NCI-H2196 (cell line): ENCODE measurements at regions not wholly inside any gene's neighbourhood (a gene's known extent, or its start where the extent isn't known, plus 50 kb on each side); places are given as distances from the start of the nearest gene placed in this dataset.

Source experiments
- DNase-seq: peaks from one replicate; lab custom pipeline; 2025; ENCODE audit not compliant: unreplicated experiment; lab: John Stamatoyannopoulos, UW

- no peak for DNase-seq
Observed at GRCh38 chr3:158961911-158962310, 160.1 kb downstream of the MFSD1 start.

DNA sequence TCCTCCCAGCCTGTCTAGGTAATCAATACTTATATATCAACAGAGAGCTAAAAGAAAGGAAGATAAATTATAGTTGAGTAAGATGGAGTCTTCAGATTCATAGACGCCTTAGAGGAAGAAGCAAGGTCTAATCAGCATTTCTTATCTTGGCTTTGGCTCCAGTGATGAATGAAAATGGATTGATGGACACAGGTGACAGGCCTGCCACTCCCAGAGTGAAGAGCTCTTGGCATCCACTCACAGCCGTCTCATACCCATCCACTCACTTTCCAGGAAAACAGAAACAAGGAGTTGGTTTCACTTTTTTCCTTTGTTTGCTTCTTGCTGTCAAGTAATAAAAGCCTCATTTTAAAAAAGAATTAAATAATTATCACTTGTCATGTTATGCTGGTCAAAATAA, 168.2 kb downstream of the MFSD1 start:
- no peak for DNase-seq

DNA sequence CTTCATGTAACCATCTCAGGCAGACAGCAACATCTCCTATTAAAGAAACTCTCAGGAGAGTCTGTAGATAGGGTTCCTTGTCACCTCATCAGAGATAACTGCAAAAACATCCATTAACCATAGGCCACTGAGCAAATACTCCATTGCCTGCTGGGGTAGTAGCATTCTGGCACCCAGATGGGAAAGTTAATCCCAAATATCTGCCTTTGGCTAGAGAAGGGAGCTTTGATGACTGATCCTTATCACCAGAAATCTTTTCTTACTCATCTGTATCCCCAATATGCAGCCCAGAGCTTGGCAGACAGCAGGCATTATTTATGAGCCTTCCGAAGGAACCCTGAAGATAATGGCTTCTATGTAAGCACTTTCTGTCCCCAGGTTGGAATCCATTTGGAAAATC, 173.1 kb downstream of the MFSD1 start:
- no peak for DNase-seq

- no peak for DNase-seq
Observed at GRCh38 chr3:158976966-158977365, 175.1 kb downstream of the MFSD1 start.

DNA sequence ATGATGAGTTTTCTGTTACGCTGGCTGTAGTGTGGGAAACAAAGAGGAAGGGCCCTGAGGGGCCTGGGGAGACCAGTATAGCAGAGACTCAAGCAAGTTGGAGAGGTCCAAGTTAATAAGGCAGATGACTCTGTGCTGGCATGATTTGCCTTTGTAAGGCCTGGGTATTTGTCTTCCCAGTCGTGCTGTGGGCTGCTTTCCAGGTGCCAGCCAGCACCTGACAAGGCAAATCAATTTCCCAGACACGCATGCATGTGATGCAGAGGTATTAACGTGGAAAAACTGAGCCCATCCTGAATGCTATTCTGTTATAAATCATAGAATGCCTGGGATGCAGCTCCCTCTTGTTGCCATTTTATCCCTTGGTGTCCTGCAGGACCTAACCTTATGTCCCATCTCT, 175.6 kb downstream of the MFSD1 start:
- DNase-seq, result no peak

DNA sequence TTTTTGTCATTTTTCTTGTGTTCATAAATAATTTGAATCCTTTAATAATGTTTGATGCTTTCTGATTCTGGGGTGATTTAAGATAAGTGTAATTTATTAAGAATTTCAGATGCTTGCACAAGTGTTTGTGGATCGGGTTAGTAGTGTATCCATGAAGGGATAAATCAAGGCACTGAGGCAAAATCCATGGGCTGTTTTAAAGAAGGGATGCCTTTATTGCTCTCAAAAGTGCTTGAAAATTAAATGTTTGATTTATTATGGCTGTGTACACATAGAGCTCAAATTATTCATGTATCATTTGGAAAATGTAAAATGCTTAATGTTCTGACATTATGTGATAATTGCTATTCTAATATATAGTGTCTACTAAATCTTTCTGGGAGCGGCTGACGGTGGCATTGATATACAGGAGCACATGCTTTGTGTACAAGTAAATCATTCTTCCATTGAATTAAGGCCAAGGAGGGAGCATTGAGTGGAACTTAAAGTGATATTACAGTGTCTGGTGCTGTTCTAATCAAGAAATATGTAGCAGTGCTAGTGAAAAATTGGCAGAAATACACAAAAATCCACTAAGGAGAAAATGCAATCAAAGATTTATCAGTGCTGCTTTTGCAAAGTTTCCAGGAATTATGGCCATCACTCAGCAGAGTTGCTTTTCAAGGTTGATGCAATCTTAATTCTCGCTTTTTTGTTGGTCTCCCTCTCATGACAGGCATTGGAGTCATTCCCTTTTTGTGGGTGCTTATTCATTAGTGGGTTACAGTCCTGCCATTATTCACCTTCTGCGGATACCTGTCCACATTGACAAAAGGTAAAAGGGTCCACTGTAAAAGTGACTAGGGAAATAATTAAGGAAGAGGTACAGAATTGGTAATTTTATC, 181.6 kb downstream of the MFSD1 start:
- DNase-seq, result no peak

DNA sequence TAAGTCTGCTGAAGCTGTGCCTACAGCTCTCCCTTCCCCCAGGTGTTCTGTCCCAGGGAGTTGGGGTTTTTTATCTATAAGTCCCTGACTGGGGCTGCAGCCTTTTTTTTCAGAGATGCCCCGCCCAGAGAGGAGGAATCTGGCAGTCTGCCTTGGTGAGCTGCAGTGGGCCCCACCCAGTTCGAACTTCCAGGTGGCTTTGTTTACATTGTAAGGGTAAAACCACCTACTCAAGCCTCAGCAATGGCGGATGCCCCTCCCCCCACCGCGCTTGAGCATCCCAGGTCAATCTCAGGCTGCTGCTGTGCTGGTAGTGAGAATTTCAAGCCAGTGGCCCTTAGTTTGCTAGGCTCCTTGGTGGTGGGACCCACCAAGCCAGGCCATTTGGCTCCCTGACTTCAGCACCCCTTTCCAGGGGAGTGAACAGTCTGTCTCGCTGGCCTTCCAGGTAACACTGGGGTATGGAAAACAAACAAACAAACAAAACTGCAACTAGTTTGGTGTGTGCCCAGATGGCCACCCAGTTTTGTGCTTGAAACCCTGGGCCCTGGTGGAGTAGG, 189.4 kb downstream of the MFSD1 start:
- DNase-seq, result peak; percentile 36

DNA sequence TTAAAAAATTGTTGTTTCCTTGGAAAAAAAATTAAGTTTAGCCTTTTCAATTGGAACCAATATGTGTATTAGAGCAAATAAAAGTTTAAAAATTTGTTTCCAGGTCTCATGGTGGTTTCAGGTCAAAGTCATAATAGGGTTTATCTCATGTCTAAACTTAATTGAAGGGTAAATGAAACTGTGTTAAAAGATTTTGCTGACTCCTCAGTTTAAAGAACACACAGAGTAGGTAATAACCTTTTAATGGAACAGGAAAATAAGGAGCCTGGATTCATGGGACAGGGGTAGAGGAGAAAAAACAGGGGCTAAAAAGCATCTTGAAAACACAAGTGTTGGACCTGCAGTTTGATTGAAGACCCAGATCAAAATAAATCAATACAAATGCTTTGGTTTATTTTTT, 190.6 kb downstream of the MFSD1 start:
- no peak for DNase-seq

DNA sequence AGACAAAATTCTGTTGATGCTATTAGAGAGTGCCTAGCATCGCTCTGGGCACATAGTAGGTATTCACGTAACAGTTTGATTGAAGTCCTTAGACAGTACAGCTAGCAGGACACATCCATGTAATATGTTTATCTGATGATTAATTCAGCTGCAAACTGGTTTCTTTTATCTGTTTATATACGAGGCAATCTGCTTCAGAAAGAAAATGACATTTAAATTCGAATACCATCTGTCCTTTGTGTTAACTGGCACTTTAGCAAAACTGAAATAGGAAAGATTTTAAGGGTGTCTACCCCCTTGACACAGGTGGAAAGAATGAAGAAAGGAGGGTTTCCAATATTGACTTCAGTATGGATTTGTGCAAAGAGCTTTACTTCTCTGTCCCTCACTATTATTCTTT, 192.5 kb downstream of the MFSD1 start:
- no peak for DNase-seq

DNA sequence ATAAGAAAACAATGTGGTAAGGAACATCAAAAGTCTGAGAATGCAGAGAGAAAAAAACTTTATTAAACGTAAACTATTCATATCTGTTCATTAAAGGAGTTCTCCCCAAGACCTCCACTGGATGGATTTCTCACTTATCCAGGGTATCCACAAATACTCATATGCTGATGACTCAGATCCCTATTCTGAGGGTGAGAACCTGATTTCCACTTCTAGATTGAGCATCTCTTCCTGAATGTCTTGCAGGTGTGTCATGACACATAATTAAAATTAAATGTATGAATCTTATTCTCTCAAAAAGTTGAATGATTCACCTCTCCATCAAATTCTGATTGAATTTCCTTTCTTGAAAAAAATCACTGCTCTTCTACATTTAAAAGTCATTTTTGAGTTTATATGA, 199.9 kb downstream of the MFSD1 start:
- DNase-seq, result no peak

DNA sequence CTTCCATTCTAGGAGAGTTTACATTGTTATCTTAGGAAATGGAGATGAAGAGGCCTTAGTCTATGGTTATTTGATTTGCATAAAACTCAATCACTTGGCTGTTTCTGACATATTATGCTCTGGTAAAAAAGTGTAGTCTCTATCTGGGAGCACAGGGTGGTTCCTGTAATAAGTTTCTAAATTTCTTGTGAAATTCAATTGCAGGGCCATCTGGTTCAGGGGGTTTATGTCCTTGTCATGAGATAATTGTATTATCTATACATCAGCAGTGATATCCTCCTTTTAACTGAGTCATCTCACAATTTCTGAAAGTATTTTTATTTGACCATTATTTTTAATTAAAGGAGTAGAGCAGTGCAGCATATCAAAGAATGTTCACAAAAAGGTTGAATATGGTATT, 203.3 kb downstream of the MFSD1 start:
- DNase-seq, result no peak

DNA sequence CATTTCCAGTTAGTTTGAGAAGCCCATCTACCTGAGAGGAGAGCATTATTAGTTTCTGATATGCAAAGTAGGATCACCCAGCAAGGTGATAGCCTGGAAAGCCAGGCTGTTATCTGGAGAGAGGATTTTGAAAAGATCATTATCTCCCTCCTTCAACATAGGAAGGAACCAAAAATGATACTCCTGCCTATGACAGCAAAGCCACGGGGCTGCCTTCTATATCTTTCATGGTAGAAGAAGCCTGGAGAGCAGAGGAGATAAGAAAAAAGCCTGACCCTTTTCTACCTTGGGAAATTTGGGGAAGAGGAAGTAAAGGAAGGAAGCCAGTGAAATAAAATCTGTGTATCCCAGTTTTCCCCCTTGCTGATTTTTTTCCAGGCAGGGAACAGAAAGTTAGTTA, 205.5 kb downstream of the MFSD1 start:
- DNase-seq, result no peak

DNA sequence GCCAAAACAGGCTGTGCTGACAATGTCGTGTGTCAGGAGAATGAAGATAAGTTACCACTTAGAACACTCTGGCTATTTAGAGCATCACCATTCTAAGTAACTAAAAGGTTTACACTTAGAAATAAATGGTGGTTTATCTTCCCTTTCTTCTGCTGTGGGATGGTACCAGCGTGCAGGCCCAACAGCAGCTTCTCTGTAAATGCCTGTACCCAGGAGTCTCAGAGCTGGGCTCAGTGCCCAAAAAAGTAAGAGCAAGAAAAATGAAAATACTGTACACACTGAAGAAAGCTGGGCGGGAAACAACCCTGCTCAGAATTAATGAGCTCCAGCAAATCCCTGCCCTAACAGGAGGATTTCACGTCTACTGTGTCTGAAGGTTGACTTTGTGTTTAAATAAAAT, 206.5 kb downstream of the MFSD1 start:
- DNase-seq, result no peak

- DNase-seq, result no peak
Observed at GRCh38 chr3:159018341-159018740, 216.5 kb downstream of the MFSD1 start.

DNA sequence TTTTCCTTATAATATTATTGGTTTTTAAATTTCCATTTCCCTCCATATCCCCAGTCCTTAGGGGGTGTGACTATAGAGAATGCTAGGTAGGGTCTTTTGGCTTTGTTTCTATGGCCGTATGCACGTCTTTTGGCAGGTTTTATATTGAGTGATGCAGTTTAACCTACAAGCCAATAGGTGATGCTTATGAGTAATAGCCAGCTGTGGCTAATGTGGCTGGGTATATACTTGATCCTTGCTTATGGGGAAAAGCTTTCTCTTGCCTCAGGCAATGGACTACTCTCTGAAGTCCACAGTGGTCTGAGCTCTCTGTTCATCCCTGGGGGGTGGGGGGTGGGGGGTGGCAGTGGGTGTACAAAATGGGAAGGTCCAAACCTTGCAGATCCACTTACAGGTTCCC, 223.9 kb downstream of the MFSD1 start:
- DNase-seq, result no peak

DNA sequence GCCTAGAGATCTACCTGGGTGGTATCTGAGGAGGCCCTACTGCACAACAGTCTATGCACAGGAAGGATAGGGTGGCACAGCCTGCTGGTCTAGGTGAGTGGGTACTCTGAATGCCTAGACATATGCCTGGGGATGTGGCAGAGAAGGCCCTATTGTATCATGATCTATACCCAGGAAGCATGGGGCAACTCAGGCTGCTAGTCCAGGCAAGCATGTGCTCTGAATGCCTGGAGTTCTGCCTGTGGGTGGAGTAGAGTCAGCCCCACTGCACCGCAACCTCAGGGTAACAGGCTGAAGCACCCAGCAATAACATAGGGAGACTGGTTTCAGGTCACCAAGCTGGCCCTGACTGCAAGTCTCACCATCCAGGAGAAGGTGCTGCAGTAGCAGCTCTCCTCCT, 224.7 kb downstream of the MFSD1 start:
- DNase-seq, result no peak

DNA sequence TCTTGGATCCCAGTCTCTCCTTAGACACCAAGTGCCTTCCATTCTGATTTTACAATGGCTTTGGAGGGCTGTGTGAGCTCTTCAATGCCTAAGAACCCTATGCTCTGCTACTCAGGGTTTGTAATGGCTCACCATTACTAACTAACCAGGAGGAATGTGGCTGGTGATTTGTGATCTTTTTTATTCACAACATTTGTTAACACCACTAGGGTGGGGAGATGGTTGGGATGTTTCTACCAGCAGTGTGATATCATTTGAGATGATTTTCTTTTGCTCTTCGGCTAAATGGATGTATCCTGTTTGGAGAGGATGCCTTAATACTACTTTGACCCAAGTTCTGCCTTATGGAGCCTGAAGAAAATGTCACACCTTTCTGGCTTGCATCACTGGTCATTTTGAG, 226.9 kb downstream of the MFSD1 start:
- DNase-seq, result no peak

DNA sequence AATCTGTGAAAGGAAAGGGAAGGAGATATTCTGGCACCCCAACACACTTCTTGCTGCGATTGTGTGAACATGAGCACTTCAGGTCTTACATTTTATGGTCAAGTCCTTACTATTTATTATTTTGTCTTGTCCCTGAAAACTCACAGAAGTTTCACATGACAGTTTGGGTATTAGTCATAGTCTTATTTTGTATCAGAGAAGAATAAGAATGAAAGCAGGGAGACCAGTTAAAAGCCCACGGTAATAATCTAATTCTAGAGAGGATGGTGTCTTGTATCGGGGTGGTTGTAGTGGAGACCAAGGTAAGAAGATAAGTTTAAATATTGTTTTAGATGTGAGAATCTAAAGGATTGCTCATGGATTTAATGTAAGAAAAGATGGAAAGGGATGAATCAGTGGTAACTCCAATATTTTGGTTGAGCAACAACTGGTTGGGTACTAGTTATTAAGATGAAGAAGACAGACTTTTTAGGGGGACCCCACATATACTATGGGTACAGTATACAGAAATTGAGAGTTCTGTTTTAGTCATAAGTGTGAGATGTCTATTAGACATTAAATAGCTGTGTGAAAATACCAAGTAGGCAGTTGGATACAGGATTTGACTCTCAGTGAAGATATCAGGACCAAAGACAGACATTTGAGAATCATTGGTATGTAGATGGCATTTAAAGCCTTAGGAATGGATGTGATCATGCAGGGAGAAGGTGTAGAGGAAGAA, 227.6 kb downstream of the MFSD1 start:
- DNase-seq, result no peak

GRCh38 chr3:159030138-159030670, 228.3 kb downstream of the MFSD1 start:
- no peak for DNase-seq

DNA sequence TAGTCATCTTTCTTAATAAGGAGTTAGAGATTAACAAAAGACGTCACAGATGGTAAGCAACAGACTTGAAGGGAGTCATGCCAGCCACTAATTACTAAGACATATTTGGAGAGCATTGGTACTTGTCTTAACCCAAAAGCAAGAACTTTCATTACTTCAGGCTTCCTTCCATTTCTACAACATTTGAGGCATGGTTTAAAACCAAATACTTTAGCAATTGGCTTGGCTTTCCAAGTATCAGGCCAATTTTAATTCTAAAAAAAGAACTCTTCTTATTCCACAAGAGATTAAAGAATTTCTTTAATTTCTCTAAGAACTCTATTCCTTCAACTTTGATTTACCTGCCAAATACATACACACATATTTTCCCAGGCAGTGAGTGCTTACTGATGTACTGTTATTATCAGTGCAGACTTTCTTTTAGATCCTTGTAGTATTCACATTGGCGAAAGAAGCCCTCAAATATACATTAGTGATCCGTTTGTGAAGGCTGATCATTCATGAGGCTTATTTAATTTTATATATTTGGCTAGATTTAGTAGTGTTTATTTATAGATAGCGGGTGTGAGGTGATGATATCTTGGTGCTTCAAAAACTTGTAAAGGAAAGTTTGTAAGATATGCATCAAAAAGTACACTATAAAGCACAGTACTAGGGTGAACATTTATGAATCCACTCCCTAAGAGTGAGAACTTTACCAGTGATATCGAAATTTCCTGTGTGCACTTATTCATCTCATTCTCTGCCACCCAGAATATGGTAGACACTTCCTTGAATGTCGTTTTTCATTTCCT, 229.2 kb downstream of the MFSD1 start:
- no peak for DNase-seq

- DNase-seq, result no peak
Observed at GRCh38 chr3:159032311-159032710, 230.5 kb downstream of the MFSD1 start.
